CD4-positive, CD25-positive, alpha-beta regulatory T cell (primary cell): ENCODE measurements at regions not wholly inside any gene's neighbourhood (a gene's known extent, or its start where the extent isn't known, plus 50 kb on each side); places are given as distances from the start of the nearest gene placed in this dataset.

Experiments used
- ATAC-seq, 2 donors: fragments of 150-1000 bp; cut with Tn5 transposase; one replicate each; pipeline ENCODE4 v1.10.0; 2021; ENCODE audit warnings: low read depth in 2 of 2, moderate number of reproducible peaks in 2 of 2, moderate library complexity in 1 of 2
- DNase-seq, 3 donors: peaks; one replicate each; pipeline versions ENCODE4 v3.0.0 to v3.0.0-alpha.2; 2012 to 2022; ENCODE audit warnings: mixed read lengths in 1 of 3
- H3K27ac ChIP-seq: one replicate; pipeline ENCODE4 v1.7.0; 2013; ENCODE audit warnings: mild to moderate bottlenecking, low read length; ENCODE audit not compliant: insufficient read depth, poor library complexity, severe bottlenecking
- H3K27me3 ChIP-seq: one replicate; pipeline ENCODE4 v1.7.0; 2013; ENCODE audit warnings: low read length; ENCODE audit not compliant: control insufficient read depth, insufficient read depth
- H3K36me3 ChIP-seq: one replicate; pipeline ENCODE4 v1.7.0; 2013; ENCODE audit warnings: mild to moderate bottlenecking, low read length, moderate library complexity; ENCODE audit not compliant: control insufficient read depth, insufficient read depth
- H3K4me1 ChIP-seq: 2 replicates; pipeline ENCODE4 v1.7.0; 2013; ENCODE audit warnings: mild to moderate bottlenecking, low read length; ENCODE audit not compliant: insufficient read depth, control insufficient read depth, poor library complexity, severe bottlenecking
- H3K4me3 ChIP-seq: one replicate; pipeline ENCODE4 v1.7.0; 2013; ENCODE audit warnings: low read depth, mild to moderate bottlenecking, low read length, moderate library complexity
- H3K9me3 ChIP-seq, 2 experiments: 1 replicate in 1 of 2; 2 replicates in 1 of 2; pipeline ENCODE4 v1.7.0; 2013; ENCODE audit warnings: low read length in 2 of 2, mild to moderate bottlenecking in 1 of 2, moderate library complexity in 1 of 2; ENCODE audit not compliant: control insufficient read depth in 2 of 2
- H3K27ac Mint-ChIP-seq, 3 donors: one replicate each; pipeline ENCODE4 v1.8.0; 2020 to 2022; ENCODE audit warnings: mild to moderate bottlenecking in 3 of 3, mixed read lengths in 3 of 3, moderate library complexity in 2 of 3
- H3K27me3 Mint-ChIP-seq: one replicate; pipeline ENCODE4 v1.8.0; 2022; ENCODE audit warnings: mild to moderate bottlenecking, mixed read lengths
- H3K36me3 Mint-ChIP-seq: one replicate; pipeline ENCODE4 v1.8.0; 2020; ENCODE audit warnings: mixed read lengths
- H3K4me1 Mint-ChIP-seq, 4 donors: one replicate each; pipeline ENCODE4 v1.8.0; 2020 to 2022; ENCODE audit warnings: mixed read lengths in 4 of 4, mild to moderate bottlenecking in 1 of 4
- H3K4me3 Mint-ChIP-seq, 4 donors: one replicate each; pipeline ENCODE4 v1.8.0; 2020 to 2022; ENCODE audit warnings: mild to moderate bottlenecking in 4 of 4, mixed read lengths in 4 of 4, moderate library complexity in 3 of 4
- H3K9me3 Mint-ChIP-seq, 7 donors: one replicate each; pipeline ENCODE4 v1.8.0; 2020 to 2022; ENCODE audit warnings: mixed read lengths in 7 of 7, mild to moderate bottlenecking in 3 of 7, moderate library complexity in 2 of 7

GRCh38 chr1:100622966-100623762 lies 85.2 kb downstream of the GPR88 start:
- Histone ChIP-seq H3K4me3 (no peak overlapping the region), H3K4me1 (no peaks in the 10 kb centered on the region), H3K27ac (no peak overlapping the region), H3K36me3 (no peaks in the 10 kb centered on the region), H3K27me3 (no peaks in the 10 kb centered on the region), H3K9me3 (no peaks in the 10 kb centered on the region)
- DNase-seq (no peak), ATAC-seq (no peak)
- Mint-ChIP-seq H3K4me1 (no peaks in the 10 kb centered on the region), H3K4me3 (no peak overlapping the region), H3K36me3 (no peaks in the 10 kb centered on the region), H3K27me3 (peaks cover 4% of the 10 kb centered on the region), H3K9me3 (peaks cover 0 to 4% (median 0%) of the 10 kb centered on the region in 7 donors), H3K27ac (no peak overlapping the region)

- Mint-ChIP-seq H3K27me3 (peaks cover under 1% of the 10 kb centered on the region), H3K4me3 (no peak overlapping the region), H3K4me1 (no peaks in the 10 kb centered on the region), H3K27ac (no peak overlapping the region), H3K36me3 (no peaks in the 10 kb centered on the region), H3K9me3 (peaks cover 0 to 5% (median 0%) of the 10 kb centered on the region in 7 donors)
- Histone ChIP-seq H3K4me3 (no peak overlapping the region), H3K27ac (no peak overlapping the region), H3K4me1 (no peaks in the 10 kb centered on the region), H3K9me3 (no peaks in the 10 kb centered on the region), H3K36me3 (no peaks in the 10 kb centered on the region), H3K27me3 (no peaks in the 10 kb centered on the region)
- ATAC-seq: no peak
- no peak for DNase-seq
Observed at GRCh38 chr1:100624886-100625610, 87.1 kb downstream of the GPR88 start.

GRCh38 chr1:100626397-100626796 lies 88.5 kb downstream of the GPR88 start:
- no peaks in the 10 kb centered on the region for H3K27me3 ChIP-seq
- peaks cover 0 to 7% (median 4%) of the 10 kb centered on the region in 7 donors for H3K9me3 Mint-ChIP-seq
- H3K4me1 Mint-ChIP-seq: no peaks in the 10 kb centered on the region
- H3K27ac ChIP-seq: no peak overlapping the region
- ATAC-seq: no peak
- no peaks in the 10 kb centered on the region for H3K9me3 ChIP-seq
- no peak overlapping the region for H3K4me3 ChIP-seq
- H3K4me1 ChIP-seq: no peaks in the 10 kb centered on the region
- H3K27me3 Mint-ChIP-seq: no peaks in the 10 kb centered on the region
- H3K27ac Mint-ChIP-seq: no peak overlapping the region
- no peak overlapping the region for H3K4me3 Mint-ChIP-seq
- H3K36me3 ChIP-seq: no peaks in the 10 kb centered on the region
- DNase-seq: no peak
- no peaks in the 10 kb centered on the region for H3K36me3 Mint-ChIP-seq

- no peaks in the 10 kb centered on the region for H3K9me3 ChIP-seq
- no peaks in the 10 kb centered on the region for H3K36me3 Mint-ChIP-seq
- H3K27me3 Mint-ChIP-seq: no peaks in the 10 kb centered on the region
- no peaks in the 10 kb centered on the region for H3K27me3 ChIP-seq
- no peak overlapping the region for H3K27ac Mint-ChIP-seq
- no peak overlapping the region for H3K4me3 Mint-ChIP-seq
- no peaks in the 10 kb centered on the region for H3K36me3 ChIP-seq
- no peak for ATAC-seq
- H3K4me1 ChIP-seq: no peaks in the 10 kb centered on the region
- peaks cover 0 to 7% (median 3%) of the 10 kb centered on the region in 7 donors for H3K9me3 Mint-ChIP-seq
- H3K27ac ChIP-seq: no peak overlapping the region
- no peaks in the 10 kb centered on the region for H3K4me1 Mint-ChIP-seq
- no peak overlapping the region for H3K4me3 ChIP-seq
- no peak for DNase-seq
Observed at GRCh38 chr1:100627054-100627716, 89.2 kb downstream of the GPR88 start.

- no peak for ATAC-seq
- Histone ChIP-seq H3K36me3 (no peaks in the 10 kb centered on the region), H3K27ac (no peak overlapping the region), H3K4me3 (no peak overlapping the region), H3K4me1 (no peaks in the 10 kb centered on the region), H3K9me3 (no peaks in the 10 kb centered on the region), H3K27me3 (no peaks in the 10 kb centered on the region)
- Mint-ChIP-seq H3K36me3 (no peaks in the 10 kb centered on the region), H3K27ac (no peak overlapping the region), H3K9me3 (peaks cover 0 to 7% (median 3%) of the 10 kb centered on the region in 7 donors), H3K27me3 (no peaks in the 10 kb centered on the region), H3K4me1 (no peaks in the 10 kb centered on the region), H3K4me3 (no peak overlapping the region)
- DNase-seq: no peak
Observed at GRCh38 chr1:100627936-100628335, 90.0 kb downstream of the GPR88 start.

- Mint-ChIP-seq H3K9me3 (peaks cover 0 to 7% (median 3%) of the 10 kb centered on the region in 7 donors), H3K4me3 (no peak overlapping the region)
Observed at GRCh38 chr1:100628631-100629081, 90.7 kb downstream of the GPR88 start.

GRCh38 chr1:100629391-100629790 lies 90.2 kb upstream of the VCAM1 start:
- Mint-ChIP-seq H3K9me3 (peaks cover 0 to 7% (median 3%) of the 10 kb centered on the region in 7 donors), H3K4me1 (no peaks in the 10 kb centered on the region), H3K36me3 (no peaks in the 10 kb centered on the region), H3K27ac (no peak overlapping the region), H3K4me3 (no peak overlapping the region), H3K27me3 (no peaks in the 10 kb centered on the region)
- Histone ChIP-seq H3K4me1 (no peaks in the 10 kb centered on the region), H3K36me3 (no peaks in the 10 kb centered on the region), H3K27me3 (no peaks in the 10 kb centered on the region), H3K4me3 (no peak overlapping the region), H3K27ac (no peak overlapping the region), H3K9me3 (no peaks in the 10 kb centered on the region)
- DNase-seq (no peak), ATAC-seq (no peak)

More at GRCh38 chr1:100628631-100629081, 90.7 kb downstream of the GPR88 start:
- no peak overlapping the region for H3K4me3 ChIP-seq
- Mint-ChIP-seq H3K27me3 (no peaks in the 10 kb centered on the region), H3K27ac (no peak overlapping the region), H3K4me1 (no peaks in the 10 kb centered on the region), H3K36me3 (no peaks in the 10 kb centered on the region)
- H3K9me3 ChIP-seq: no peaks in the 10 kb centered on the region
- H3K27me3 ChIP-seq: no peaks in the 10 kb centered on the region
- H3K27ac ChIP-seq: no peak overlapping the region
- DNase-seq: no peak
- H3K4me1 ChIP-seq: no peaks in the 10 kb centered on the region
- no peaks in the 10 kb centered on the region for H3K36me3 ChIP-seq
- no peak for ATAC-seq
